Prostate gland (tissue), 2 donors: ENCODE measurements at regions not wholly inside any gene's neighbourhood (a gene's known extent, or its start where the extent isn't known, plus 50 kb on each side); places are given as distances from the start of the nearest gene placed in this dataset.

Experiments used
- POLR2A ChIP-seq: fragments of 450-650 bp; IDR thresholded peaks from one replicate; pipeline ENCODE4 v1.6.1; 2016; ENCODE audit warnings: antibody characterized with exemption, mild to moderate bottlenecking
- TF ChIP-seq, protein P1 (sequence below), 4 experiments: fragments of 200-600 bp in 2 of 4; fragments of 450-650 bp in 2 of 4; sonication (generic) in 2 of 4; IDR thresholded peaks; 1 replicate in 3 of 4; 2 replicates in 1 of 4; pipeline ENCODE4 v1.5.1; 2016 to 2019; ENCODE audit warnings: antibody characterized with exemption in 4 of 4, mild to moderate bottlenecking in 2 of 4, moderate library complexity in 2 of 4

DNA sequence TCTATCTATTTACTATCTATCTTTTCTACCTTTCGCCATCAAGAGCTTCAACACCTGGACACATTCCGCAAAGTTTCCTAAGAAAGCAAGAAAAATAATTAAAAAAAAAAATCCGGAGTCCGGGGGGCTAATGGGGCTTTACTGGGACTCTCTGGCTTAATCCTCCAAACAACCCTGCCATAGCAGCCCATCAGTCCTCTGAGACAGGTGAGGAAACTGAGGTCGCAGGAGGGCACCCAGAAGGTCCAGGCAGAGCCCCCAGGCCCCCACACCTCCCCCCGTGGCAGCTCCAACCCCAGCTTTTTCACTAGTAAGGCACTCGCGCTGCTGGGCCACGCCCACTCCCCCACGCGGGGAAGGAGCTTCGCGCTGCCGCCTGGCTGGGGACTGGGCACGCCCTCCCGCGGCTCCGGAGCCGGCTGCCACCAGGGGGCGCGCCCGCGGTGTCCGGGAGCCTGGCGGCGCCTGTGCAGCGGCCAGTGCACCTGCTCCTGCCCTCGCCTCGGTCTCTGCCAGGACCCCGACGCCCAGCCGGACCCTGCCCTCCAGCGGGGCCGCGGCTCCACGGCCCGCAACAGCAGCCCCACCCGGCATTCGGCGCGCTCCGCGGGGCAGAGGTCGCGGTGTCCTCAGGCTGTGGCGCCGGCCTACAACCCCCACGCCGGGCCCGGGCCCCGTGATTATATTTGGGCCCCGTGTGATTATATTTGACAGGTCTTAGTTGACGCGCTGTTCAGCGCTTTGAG, 54.1 kb upstream of the SAMD11 start:
- TF ChIP-seq POLR2A: no peak
- TF ChIP-seq, protein P1, sequence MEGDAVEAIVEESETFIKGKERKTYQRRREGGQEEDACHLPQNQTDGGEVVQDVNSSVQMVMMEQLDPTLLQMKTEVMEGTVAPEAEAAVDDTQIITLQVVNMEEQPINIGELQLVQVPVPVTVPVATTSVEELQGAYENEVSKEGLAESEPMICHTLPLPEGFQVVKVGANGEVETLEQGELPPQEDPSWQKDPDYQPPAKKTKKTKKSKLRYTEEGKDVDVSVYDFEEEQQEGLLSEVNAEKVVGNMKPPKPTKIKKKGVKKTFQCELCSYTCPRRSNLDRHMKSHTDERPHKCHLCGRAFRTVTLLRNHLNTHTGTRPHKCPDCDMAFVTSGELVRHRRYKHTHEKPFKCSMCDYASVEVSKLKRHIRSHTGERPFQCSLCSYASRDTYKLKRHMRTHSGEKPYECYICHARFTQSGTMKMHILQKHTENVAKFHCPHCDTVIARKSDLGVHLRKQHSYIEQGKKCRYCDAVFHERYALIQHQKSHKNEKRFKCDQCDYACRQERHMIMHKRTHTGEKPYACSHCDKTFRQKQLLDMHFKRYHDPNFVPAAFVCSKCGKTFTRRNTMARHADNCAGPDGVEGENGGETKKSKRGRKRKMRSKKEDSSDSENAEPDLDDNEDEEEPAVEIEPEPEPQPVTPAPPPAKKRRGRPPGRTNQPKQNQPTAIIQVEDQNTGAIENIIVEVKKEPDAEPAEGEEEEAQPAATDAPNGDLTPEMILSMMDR (IDR thresholded peaks at IDR 0.05): peak; percentile 54 to 79 (median 68)
